NCI-H1436 (cell line): ENCODE measurements at regions not wholly inside any gene's neighbourhood (a gene's known extent, or its start where the extent isn't known, plus 50 kb on each side); places are given as distances from the start of the nearest gene placed in this dataset.
"Not testable (repeated sequence)": the region's sequence is repeated elsewhere in the genome, so short reads cannot be mapped to it uniquely, and the experiment has no call there.

Source experiments
- DNase-seq: peaks from one replicate; lab custom pipeline; 2025; lab: John Stamatoyannopoulos, UW

DNA sequence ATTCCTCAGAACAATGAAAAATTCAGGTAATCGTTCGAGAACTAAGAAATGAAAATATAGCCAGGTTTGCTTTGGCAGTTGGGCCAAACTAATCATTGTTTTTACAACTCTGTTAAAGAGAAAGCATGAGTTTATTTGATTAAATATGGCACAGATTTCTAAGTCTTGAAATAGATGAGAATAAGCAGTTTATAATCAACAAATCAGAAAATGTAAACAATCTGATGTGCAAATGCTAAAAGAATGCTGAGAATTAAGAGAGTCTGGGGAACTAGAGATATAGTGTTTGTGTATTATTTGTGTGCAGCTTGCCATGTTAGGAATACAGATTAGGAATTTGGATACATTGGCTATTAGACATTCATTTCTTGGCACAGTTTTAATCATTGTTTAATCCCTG is 212.5 kb downstream of the TANC2 start:
- no peak for DNase-seq

DNA sequence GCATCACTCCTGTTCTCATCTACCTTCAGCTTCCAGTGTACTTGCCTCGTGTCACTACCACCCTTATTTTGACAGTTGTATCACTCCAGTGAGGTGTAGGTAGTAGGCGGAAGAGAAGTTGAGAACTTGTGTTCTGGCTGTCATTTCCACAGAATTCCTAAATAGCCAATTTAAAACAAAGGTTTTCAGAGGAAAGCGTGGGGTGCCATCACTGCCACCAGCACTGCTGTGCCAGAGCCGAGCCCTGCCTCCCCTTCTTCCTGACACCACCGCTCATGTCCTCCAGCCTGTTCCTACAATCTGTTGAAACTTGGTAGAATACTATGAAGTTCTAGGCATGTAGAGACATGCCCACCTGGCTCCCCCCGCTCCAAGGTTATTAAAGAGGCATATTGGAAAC is 215.8 kb downstream of the TANC2 start:
- no peak for DNase-seq

DNA sequence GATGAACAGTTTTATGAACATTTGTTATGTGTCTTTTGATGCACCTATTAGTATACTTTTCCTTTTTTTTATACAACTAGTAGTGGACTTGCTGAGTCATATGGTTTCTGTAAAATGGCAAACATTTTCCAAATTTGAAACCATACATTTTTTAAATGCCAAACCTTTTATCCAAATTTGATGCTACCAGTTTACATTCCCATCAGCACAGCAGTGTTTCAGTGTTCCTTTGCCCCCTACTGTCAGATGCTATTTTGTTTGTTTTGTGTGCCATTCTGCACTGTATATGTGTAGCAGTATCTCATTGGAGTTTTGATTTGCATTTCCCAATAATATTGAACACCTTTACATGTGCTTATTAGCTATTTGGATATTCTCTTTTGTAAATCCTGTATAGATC is 219.4 kb downstream of the TANC2 start:
- DNase-seq, result no peak

DNA sequence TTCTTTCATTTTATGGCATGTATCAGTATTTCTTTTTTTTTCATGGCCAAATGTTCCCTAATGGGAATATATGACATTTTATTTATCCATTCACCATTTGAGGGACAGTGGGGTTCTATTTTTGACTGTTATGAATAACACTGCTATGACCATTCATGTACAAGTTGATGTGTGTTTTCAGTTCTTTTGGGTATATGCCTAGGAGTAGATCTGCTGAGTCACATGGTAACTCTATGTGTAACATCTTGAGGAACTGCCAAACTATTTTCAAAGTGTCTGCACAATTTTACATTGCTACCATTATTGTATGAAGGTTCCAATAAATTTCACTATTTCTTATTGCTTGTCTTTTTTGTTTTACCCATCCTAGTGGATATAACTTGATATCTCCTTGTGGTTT is 223.0 kb downstream of the TANC2 start:
- DNase-seq, result no peak

DNA sequence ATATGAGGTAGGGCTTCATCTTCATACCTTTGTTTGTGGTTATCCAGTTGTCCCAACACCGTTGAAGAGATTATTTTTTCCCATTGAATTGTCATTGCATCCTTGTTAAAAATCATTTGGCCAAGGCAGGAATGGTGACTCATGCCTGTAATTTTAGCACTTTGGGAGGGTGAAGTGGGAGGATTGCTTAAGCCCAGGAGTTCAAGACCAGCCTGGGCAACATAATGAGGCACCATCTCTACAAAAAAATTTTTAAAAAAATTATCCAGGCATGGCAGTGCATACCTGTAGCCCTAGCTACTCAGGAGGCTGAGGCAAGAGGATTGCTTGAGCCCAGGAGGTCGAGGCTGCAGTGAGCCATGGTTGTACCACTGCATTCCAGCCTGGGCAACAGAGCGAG is 223.9 kb downstream of the TANC2 start:
- no peak for DNase-seq

DNA sequence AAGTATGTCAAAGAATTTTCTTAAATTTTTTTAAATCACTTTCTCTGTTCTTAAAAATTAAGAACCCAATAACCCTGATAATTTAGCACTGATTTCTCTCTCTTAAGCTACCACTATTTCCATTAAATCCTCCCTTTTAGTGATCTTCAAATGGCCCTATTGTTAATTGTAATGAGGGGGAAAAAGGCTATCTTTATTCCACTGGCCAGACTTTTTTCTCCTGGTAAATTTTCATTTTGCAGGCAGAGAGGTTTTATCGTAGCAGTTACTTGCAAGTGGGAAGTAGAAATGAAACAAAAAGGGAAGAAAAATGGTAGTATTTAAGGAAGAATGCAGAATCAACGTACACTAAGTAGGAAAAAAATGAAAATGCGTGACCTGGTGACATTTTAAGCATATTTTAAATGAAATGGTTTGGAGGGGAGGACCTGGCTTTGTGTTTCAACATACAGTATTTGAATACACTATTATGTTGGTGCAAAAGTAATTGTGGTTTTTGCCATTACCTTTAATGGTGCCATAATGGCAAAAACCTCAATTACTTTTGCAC is 224.9 kb downstream of the TANC2 start:
- DNase-seq, result no peak

DNA sequence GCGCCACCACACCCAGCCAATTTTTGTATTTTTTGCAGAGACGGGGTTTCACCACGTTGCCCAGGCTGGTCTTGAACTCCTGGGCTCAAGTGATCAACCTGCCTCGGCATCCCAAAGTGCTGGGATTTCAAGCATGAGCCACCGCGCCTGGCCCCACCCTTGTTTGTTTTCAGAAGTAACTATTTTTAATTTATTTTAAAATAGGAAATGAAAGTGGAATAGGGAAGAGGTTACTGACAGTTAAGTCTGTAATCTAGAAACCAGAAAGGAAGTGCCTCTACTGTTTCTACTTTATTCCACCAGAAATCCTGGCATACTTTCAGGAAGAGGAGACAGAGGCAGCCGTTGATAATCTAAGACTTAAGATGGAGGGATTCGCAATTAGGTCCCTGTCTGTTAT is 225.6 kb downstream of the TANC2 start:
- DNase-seq, result no peak

DNA sequence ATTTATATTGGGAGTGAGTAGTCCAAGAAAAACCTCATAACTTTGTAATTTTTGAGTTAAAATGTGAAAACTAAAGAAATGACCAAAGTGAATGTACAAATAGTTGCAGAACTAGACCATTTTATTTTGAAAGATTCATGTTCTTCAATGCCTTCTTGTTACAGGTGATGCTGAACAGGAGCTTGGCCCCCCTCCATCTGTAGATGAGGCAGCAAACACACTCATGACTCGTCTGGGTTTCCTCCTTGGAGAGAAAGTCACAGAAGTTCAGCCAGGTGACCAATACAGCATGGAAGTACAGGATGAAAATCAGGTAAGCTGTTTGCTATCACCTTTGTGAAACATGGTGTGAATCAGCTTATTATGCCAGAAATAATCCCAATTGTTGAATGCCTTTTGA is 227.8 kb downstream of the TANC2 start:
- no peak for DNase-seq

DNA sequence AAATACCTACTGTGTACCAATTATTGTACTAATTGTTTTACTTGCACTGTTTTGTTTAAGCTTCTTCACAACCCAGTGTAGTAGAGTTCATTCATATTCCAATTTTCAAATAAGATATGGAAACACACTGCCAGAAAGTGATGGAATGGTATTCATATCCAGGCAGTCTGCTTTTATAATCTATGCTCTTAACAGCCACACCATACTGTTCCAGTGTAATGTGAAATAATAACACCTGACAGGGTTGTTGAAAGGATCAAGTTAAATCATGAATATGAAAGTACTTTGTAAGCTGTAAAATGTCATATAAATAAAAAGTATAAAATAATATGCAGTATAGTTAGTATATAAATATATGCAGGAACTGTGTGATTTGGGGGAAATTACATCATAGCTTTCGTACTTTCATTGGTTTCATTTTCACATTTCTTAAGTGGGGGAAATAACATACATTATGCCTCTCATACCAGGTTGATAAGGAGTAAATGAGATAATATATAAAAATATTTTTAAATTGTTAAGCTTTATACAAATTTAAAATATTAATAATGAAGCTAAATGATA is 230.8 kb downstream of the TANC2 start:
- DNase-seq, result no peak

DNA sequence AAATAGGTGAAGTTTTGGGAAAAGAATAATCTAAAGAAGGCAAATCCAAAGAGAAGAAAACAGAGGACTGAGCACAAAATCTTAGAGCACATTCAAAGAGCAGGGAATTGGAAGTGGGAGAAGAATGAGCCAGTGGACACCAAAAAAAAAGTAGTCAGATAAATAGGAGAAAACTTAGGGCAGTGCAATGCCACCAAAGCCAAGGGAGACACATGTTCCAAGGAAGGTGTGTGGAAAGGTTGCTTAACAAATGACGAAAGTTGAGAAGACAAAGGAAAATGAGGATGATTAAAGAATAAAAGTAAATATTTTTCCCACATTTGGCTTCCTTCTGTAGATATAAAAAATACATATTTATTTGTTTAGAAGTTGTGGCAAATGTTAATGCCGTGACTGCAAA is 237.6 kb downstream of the TANC2 start:
- no peak for DNase-seq

DNA sequence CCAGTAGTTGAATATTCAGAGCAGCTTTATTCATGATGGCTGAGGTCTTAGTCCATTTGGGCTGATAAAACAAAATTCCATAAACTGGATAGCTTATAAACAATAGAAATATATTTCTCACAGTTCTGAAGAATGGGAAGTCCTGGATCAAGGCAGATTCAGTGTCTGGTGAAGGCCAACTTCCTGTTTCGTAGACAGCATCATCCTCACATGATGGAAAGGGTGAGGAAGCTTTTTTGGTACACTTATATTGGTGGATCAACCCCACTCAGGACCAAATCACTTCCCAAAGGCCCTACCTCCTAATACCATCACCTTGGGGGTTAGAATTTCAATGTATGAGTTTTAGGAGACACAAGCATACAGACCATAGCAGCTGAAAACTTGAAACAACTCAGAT is 224.2 kb downstream of the CYB561 start:
- no peak for DNase-seq

DNA sequence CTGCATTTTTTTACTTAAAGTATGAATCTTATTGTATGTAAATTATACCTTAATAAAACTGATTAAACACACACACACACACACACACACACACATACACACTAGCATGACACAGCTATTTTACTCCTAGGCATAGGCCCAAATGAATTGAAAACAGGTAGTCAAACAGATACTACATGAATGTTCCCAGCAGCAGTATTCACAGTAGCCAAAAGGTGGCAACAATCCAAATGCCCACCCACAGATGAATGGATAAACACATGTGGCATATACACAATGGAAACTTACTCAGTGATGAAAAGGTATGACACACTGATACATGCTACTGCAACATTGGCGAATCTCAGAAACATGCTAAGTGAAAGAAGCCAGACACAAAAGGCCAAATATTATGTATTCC is 223.5 kb downstream of the CYB561 start:
- no peak for DNase-seq

DNA sequence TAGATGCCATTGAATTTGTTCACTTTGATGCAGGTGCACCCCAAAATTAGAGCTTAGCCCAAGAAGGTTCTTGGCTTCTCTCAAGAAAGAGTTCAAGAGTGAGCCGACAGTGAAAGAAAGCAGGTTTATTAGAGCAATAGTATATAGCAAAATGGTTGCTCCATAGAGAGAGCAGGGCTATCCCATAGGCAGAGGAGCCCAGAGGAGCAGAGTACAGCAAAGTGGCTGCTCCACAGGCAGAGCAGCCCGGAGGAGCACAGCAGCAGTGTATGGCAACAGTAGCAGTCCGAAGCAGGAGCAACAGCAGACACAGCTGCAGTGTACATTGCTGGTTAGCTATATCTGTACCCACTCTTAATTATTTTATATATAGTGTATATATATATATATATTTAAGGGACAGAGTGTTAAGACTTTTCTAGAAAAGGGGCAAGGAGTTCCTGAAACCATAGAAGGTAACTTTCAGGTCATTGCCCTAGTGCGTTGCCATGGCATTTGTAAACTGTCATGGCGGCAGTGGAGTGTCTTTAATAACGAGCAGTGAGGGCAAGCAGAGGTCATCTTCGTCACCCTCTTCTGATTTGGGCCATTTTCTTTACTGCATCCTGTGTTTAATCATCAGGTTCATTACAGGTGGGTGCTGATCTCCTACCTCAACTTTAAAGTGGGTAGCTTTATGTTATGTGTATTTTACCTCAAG is 222.7 kb downstream of the CYB561 start:
- no peak for DNase-seq

DNA sequence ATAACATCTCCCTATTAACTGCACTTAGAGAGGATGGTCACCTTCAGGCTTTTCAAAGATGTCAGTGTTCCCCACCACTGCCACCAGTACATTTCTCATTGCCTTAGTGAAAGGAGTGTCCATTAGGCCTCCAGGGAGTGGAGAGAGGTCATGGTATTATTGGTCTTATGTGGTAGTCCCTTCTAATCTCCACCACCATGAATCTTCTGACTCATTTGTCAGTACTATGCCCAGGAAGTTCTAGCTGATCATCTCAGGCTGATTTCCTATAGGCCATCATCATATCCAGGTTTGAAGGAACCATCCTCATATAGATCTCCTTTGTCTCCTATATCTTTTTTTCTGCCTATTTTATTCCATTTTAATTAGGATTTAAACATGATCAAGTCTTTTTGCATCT is 221.5 kb downstream of the CYB561 start:
- no peak for DNase-seq

DNA sequence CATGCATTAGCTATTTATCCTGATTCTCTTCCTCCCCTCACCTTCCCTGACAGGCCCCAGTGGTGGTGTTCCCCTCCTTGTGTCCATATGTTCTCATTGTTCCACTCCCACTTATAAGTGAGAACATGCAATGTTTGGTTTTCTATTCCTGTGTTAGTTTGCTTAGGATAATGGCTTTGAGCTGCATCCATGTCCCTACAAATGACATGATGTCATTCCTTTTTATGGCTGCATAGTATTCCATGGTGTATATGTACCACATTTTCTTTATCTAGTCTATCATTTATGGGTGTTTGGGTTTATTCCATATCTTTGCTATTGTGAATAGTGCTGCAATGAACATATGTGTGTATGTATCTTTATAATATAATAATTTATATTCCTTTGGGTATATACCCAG is 219.4 kb downstream of the CYB561 start:
- DNase-seq, result not testable (repeated sequence)

DNA sequence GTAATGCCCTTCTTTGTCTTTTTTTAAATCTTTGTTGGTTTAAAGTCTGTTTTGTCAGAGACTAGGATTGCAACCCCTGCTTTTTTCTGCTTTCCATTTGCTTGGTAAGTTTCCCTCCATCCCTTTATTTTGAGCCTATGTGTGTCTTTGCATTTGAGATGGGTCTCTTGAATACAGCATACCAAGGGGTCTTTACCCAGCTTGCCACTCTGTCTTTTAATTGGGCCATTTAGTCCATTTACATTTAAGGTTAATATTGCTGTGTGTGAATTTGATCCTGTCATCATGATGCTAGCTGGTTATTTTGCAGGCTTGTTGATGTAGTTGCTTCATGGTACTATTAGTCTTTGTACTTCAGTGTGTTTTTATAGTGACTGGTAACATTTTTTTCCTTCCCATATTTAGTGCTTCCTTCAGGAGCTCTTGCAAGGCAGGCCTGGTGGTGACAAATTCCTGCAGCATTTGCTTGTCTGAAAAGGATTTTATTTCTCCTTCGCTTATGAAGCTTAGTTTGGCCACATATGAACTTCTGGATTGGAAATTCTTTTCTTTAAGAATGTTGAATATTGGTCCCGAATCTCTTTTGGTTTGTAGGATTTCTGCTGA is 215.0 kb downstream of the CYB561 start:
- not testable (repeated sequence) for DNase-seq

DNA sequence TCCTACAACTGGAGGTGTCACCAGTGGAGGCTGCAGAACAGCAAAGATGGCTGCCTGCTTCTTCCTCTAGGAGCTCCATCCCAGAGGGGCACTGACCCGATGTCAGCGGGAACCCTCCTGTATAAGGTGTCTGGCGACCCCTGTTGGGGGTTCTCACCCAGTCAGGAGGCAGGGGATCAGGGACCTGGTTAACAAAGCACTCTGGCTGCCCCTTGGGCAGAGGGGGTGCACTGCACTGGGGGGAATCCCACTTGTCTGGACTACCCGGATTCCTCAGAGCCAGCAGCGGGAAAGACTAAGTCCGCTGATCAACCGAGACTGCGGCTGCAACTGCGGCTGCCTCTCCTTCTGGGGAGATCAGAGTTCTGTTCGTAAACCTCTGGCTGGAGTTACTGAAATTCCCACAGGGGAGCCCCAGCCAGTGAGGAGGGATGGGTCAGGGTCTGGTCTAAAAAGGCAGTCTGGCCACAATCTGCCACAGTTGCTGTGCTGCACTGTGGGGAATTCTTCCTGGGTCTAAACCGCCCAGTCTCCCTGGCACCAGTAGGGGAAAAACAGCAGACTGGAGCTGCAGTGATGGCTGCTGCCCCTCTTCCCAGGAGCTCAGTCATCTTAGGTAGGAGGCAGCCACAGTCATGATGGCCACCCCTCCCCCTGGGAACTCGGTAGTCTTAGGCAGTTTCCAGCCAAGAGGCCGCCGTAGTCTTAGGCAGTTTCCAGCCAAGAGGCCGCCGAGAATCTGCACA is 213.4 kb downstream of the CYB561 start:
- no peak for DNase-seq

DNA sequence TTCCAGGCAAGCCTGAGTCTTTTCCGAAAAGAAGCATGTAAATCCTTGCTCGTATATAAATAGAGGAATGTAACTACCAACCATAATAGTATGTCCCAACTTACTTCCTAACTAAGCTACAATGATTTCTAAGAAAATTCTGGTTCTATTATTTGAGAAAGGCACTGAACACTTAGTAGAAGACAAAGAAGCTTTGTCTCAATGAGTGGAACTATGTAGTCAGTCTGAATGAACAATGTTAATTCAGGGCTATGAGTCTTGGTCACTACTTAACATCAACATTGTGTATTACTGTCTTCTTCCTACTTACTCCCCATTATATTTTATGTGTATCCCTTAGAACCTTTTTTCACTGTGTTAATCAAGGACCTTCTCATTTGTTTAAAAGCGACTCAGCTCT is 206.0 kb downstream of the CYB561 start:
- no peak for DNase-seq

DNA sequence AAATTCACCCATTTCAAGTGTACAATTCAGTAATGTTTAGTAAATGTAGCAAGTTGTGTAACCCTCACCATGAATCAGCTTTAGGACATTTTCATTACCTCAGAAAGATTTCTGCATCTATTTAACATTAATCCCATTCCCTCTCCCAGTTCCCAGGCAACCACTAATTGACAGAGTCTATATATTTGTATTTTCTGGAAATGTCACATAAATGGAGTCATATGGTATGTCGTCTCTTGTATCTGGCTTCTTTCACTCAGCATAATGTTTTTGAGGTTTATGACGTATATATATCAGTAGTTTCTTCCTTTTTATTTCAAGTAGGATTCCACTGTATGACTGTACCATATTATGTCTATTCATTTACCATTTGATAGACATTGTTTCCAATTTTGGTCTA is 199.8 kb downstream of the CYB561 start:
- no peak for DNase-seq

DNA sequence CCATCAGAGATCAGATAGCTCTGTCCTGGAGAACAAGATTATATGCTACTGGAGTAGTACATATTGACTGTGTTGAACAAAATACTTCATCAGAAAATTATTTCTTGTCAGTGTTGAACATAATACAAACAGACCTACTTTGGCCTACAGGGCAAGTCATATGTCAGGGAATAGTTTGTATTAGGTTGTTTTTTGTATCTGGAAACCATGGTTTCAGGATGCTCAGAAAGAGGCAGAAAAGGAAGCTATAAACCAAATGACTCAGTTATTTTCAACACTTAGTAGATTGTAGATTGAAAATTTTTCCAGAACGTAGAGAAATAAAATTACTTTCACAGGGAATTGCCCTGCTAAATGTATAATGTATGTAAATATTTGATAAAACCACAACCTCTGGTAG is 198.4 kb downstream of the CYB561 start:
- no peak for DNase-seq

DNA sequence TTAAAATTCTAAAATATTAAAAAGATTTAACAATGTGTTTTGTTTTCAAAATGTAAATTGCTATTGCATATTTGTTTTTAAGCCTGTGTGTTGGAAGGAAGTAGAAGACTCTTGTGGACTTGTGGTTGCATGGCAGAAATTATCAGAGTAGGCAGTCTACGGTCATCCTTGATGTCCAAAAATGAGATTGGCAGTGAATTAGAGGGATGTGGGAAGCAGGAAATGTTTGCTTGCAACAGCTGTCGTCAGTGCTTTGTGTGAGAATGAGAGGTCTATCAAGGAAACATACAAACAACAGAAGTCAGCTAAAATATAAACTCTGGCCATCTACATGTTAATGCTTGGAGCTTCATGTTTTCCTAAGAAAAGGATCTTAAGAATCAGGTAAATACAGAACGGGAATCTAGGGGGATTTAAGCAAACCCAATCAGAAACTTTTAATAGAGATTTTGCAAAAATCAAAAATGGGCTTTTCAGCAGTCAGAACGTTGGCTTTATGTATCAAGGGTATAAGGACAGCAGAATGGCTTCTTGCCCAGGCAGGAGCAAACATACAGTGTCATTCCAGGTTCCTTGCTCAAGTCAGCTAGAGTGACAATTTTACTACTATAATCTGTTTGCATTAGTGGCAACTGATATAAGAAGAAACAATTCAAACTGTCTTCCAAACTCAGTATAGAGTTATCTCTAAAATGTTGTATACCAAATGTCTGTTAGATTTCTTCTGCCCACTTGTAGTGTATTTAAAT is 196.7 kb downstream of the CYB561 start:
- DNase-seq, result no peak

DNA sequence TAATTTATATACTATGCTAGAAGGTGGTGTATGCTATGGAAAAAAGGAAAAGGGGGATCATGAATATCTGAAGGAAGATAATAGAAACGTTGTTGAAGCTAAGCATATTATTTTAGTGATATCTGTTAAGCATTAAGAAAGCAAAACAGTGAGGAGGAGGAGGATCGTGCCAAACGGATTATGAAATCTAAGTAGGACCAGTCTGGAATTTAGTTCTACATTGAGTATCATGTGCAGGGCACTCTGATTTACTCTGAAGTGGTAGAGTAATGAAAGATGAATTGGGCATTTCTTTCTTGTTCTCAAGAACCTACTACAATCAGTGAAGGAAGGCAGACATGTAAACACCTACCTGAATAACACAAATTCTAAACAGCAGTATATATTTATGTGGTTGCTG is 195.3 kb downstream of the CYB561 start:
- DNase-seq, result no peak
